Sigmoid colon (tissue), 3 donors: ENCODE measurements at regions not wholly inside any gene's neighbourhood (a gene's known extent, or its start where the extent isn't known, plus 50 kb on each side); places are given as distances from the start of the nearest gene placed in this dataset.
"Not testable (repeated sequence)": the region's sequence is repeated elsewhere in the genome, so short reads cannot be mapped to it uniquely, and the experiment has no call there.

Experiments
- CTCF ChIP-seq, 4 experiments: fragments of 450-650 bp in 3 of 4; fragments of 200-600 bp in 1 of 4; IDR thresholded peaks; one replicate each; pipeline ENCODE4 v1.5.1; 2016 to 2019; ENCODE audit warnings: antibody characterized with exemption in 4 of 4, mild to moderate bottlenecking in 3 of 4, moderate library complexity in 2 of 4
- POLR2A ChIP-seq, 2 donors: fragments of 450-650 bp; IDR thresholded peaks; one replicate each; pipeline ENCODE4 v1.6.1; 2016; ENCODE audit warnings: antibody characterized with exemption in 2 of 2, mild to moderate bottlenecking in 2 of 2, moderate library complexity in 2 of 2

- TF ChIP-seq CTCF, POLR2A (IDR thresholded peaks at IDR 0.05): not testable (repeated sequence)
These were observed 197.1 kb upstream of the HAAO start for GRCh38 chr2:42989283-42990081.
